IPS-20b (cell line): ENCODE measurements at regions not wholly inside any gene's neighbourhood (a gene's known extent, or its start where the extent isn't known, plus 50 kb on each side); places are given as distances from the start of the nearest gene placed in this dataset.

ENCODE experiments used
- H3K27ac ChIP-seq: one replicate; pipeline ENCODE4 v1.5.1; 2013; ENCODE audit warnings: low read length
- H3K27me3 ChIP-seq: 2 replicates; pipeline ENCODE4 v1.6.1; 2013; ENCODE audit warnings: mild to moderate bottlenecking, low read length, inconsistent platforms; ENCODE audit not compliant: insufficient read depth
- H3K36me3 ChIP-seq: 2 replicates; pipeline ENCODE4 v1.6.1; 2013; ENCODE audit warnings: low read depth, mild to moderate bottlenecking, inconsistent platforms, low read length, moderate library complexity; ENCODE audit not compliant: insufficient read depth
- H3K4me1 ChIP-seq: 2 replicates; pipeline ENCODE4 v1.6.1; 2013; ENCODE audit warnings: mild to moderate bottlenecking, control low read depth, inconsistent platforms, low read length, moderate library complexity; ENCODE audit not compliant: insufficient read depth
- H3K4me3 ChIP-seq: 2 replicates; pipeline ENCODE4 v1.5.1; 2013; ENCODE audit warnings: mild to moderate bottlenecking, low read length, inconsistent platforms
- H3K9ac ChIP-seq: 2 replicates; pipeline ENCODE4 v1.6.1; 2013; ENCODE audit warnings: low read depth, mild to moderate bottlenecking, inconsistent platforms, low read length, moderate library complexity
- H3K9me3 ChIP-seq: 2 replicates; pipeline ENCODE4 v1.6.1; 2013; ENCODE audit warnings: mild to moderate bottlenecking, low read depth, low read length, inconsistent platforms; ENCODE audit not compliant: insufficient read depth

DNA sequence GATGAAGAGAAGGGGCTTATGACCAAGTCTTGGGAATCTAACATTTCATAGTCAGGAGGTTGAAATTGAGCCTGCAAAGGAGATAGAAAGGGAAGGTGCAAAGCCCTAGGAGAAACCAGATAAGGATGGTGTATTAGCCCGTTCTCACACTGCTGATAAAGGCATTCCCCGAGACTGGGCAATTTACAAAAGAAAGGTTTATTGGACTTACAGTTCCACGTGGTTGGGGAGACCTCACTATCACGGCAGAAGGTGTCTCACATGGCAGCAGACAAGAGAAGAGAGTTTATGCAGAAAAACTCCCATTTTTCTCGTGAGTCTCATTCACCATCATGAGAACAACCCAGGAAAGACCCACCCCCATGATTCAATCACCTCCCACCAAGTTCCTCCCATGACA is 129.5 kb upstream of the LNX1 start:
- Histone ChIP-seq H3K9me3 (no peaks in the 10 kb centered on the region), H3K9ac (no peak overlapping the region), H3K4me1 (no peaks in the 10 kb centered on the region), H3K27ac (no peak overlapping the region), H3K36me3 (no peaks in the 10 kb centered on the region), H3K27me3 (no peaks in the 10 kb centered on the region), H3K4me3 (no peak overlapping the region)

DNA sequence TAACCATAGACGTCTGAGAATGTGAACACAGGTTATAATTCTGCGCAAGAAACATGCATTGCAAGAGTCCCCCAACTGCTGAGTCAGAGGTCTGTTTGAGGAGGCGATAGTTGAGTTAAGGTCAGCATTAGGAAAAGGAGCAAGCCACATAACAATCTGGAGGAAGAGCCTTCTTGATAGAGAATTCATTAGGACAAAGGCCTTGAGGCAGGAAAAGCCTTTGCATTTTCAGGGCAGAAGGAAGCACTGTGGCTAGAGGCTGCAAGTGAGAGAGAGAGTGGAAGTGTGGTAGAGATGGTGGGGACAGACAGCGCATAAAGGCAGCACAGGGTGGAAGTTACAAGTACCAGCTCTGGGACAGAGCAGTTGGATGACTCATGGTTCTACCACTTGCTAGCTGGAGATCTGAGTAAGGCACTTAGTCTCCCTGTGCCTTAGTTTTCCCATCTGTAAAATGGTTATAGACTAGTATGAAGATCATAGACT is 125.8 kb upstream of the LNX1 start:
- H3K9ac ChIP-seq: no peak overlapping the region

DNA sequence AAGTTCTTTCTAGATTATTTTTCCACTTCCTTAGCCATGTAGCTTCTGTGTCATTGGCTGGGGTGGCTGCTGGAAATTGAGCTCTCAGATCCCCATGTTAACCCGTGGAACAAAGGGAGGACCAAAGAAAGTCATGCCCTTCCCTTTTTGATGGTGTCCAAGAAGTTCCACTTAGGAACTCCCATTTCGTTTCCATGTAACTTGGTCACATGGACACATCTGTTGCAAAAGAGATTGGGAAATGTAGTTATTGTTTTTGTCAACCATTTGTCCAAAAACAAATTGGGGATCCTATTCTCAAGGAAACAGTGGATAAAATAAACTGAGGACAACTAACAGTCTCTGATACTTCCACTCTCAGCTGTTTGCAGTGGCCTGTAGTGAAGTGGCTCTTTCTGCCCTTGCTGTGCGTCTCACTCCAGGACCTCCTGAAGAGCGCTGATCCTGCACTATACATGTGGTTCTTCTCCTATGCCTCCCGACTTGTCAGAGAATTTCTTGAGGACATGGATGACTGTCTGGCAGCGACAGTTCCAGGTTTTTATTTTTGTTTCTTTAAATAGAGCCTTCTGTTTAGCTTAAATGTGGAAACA is 125.3 kb upstream of the LNX1 start:
- no peaks in the 10 kb centered on the region for H3K4me1 ChIP-seq

More for the DNA sequence above, 125.8 kb upstream of the LNX1 start:
- no peaks in the 10 kb centered on the region for H3K36me3 ChIP-seq
- H3K4me1 ChIP-seq: no peaks in the 10 kb centered on the region
- H3K4me3 ChIP-seq: no peak overlapping the region
- no peak overlapping the region for H3K27ac ChIP-seq
- H3K9me3 ChIP-seq: no peaks in the 10 kb centered on the region
- no peaks in the 10 kb centered on the region for H3K27me3 ChIP-seq

DNA sequence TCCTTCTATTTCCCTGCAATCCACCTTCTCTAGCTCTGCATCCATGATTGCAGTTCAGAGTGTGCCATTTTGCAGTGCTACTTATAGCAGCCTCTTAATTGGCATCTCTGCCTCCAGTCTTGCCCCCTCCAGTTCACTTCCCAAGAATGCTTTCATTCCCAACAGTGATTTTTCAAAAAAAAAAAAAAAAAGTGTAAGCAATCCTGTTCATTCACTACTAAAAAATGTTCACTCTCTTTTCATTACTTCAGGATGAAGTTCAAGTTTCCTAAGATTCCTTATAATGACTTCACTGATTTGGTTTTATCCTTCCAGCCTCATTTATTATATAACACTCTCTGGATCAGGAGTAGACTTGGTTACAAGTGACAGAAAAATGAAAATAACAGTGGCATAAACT is 124.7 kb upstream of the LNX1 start:
- Histone ChIP-seq H3K27ac (no peak overlapping the region), H3K36me3 (no peaks in the 10 kb centered on the region), H3K4me1 (no peaks in the 10 kb centered on the region), H3K9me3 (no peaks in the 10 kb centered on the region), H3K9ac (no peak overlapping the region), H3K27me3 (no peaks in the 10 kb centered on the region), H3K4me3 (no peak overlapping the region)

More for the DNA sequence above, 125.3 kb upstream of the LNX1 start:
- H3K9me3 ChIP-seq: no peaks in the 10 kb centered on the region
- no peaks in the 10 kb centered on the region for H3K36me3 ChIP-seq
- H3K27me3 ChIP-seq: no peaks in the 10 kb centered on the region
- H3K9ac ChIP-seq: no peak overlapping the region
- H3K4me3 ChIP-seq: no peak overlapping the region
- H3K27ac ChIP-seq: no peak overlapping the region

DNA sequence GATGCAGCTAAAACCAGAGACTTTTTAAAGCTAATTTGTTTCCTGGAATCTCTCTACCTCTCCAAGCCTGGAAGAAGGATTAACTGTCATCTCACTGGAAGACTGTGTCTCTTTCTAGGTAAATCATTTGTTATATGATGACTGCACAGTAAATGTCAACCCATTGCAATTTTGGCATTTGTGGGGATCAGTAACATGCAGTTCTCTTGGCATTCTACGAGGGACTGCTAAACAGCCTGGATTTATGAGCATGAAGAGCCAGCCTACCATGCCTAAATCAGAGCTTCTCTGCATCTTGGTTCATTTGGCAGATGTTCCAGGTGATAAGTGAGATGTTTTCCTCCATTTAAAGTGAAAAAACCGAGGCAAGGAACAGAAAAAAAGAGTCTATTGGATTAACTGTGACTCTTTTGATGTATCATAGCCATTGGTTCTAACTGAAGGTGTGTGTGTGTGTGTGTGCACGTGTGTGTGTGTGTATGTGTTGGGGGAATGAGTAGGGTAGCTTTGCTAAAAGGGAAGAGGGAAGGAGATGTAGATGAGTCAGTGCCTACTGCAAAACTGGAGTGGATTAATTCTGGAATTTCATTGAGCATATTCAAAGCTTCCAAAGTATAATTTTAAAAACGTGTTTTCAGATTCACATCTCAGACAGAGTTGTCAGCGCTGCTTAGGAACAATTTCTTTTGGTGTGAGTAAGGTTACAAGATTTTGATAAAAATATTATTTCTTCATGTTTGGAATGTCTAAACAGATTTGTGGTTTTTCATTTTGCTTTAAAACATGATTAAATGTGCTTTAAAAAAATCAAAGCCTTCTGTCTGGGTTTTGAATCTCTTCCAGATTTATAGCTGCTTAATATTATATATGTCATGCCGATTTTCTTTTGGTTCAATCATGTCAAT is 123.2 kb upstream of the LNX1 start:
- Histone ChIP-seq H3K4me3 (no peak overlapping the region), H3K9me3 (no peaks in the 10 kb centered on the region), H3K27ac (no peak overlapping the region), H3K27me3 (no peaks in the 10 kb centered on the region), H3K36me3 (no peaks in the 10 kb centered on the region), H3K9ac (no peak overlapping the region), H3K4me1 (no peaks in the 10 kb centered on the region)

GRCh38 chr4:53713767-53714166 is 122.5 kb upstream of the LNX1 start:
- Histone ChIP-seq H3K9me3 (no peaks in the 10 kb centered on the region), H3K9ac (no peak overlapping the region), H3K36me3 (no peaks in the 10 kb centered on the region), H3K27me3 (no peaks in the 10 kb centered on the region), H3K27ac (no peak overlapping the region), H3K4me1 (no peaks in the 10 kb centered on the region), H3K4me3 (no peak overlapping the region)

GRCh38 chr4:53713296-53713695 is 122.0 kb upstream of the LNX1 start:
- no peaks in the 10 kb centered on the region for H3K36me3 ChIP-seq
- no peak overlapping the region for H3K4me3 ChIP-seq
- no peaks in the 10 kb centered on the region for H3K9me3 ChIP-seq
- H3K4me1 ChIP-seq: no peaks in the 10 kb centered on the region
- no peak overlapping the region for H3K9ac ChIP-seq
- no peaks in the 10 kb centered on the region for H3K27me3 ChIP-seq
- H3K27ac ChIP-seq: no peak overlapping the region

DNA sequence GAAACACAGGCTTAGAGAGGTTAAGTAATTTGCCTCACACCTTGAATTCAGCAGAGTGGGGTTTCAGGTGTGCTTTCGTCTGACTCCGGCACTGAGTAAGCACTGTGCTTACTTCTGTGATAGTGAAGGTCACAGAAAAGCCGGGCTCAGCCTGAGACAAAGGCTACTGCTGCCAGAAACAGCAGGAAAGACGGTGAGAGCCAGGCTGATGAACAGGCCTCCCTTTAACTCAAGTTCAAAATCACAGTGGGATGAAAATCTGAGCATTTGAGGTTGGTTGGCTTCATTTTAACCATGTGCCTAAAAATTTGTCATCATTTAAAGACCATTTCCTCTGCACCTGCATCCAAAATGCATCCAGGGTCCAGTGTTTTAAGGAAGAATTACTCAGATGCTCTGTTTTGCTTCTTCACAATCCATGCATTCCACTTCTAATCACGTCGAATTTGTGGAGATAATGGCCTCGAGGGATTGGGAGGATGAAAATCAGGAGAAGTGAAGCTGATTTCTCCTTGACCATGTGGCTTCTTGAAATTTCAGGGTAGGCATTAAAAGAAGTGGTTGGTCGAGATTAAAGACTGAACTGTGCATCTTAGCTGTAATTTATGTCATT is 121.2 kb upstream of the LNX1 start:
- Histone ChIP-seq H3K36me3 (no peaks in the 10 kb centered on the region), H3K9ac (no peak overlapping the region), H3K4me1 (no peaks in the 10 kb centered on the region), H3K27me3 (no peaks in the 10 kb centered on the region), H3K9me3 (no peaks in the 10 kb centered on the region), H3K4me3 (no peak overlapping the region), H3K27ac (no peak overlapping the region)

GRCh38 chr4:53711926-53712325 is 120.6 kb upstream of the LNX1 start:
- Histone ChIP-seq H3K27ac (no peak overlapping the region), H3K27me3 (no peaks in the 10 kb centered on the region), H3K4me1 (no peaks in the 10 kb centered on the region)

DNA sequence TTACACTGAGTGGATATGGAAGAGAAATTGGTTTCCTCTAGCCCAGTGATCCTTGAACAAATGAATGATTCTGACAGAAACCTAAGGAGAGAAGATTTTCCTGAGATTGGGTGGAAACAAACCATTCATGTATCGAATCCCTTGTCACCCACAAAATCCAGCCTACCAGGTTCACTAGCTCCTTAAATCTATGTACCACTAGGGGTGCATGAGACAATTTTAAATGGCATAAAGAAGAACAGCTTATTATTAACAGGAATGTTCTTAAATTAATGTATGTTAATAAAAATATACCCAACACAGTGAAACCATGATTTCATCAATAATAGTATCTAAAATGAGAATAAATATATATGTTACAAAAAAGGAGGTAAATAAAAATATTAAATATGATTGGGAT is 118.4 kb upstream of the LNX1 start:
- Histone ChIP-seq H3K4me3 (no peak overlapping the region), H3K27ac (no peak overlapping the region), H3K9ac (no peak overlapping the region), H3K27me3 (no peaks in the 10 kb centered on the region), H3K9me3 (no peaks in the 10 kb centered on the region), H3K36me3 (no peaks in the 10 kb centered on the region), H3K4me1 (no peaks in the 10 kb centered on the region)

More at GRCh38 chr4:53711926-53712325, 120.6 kb upstream of the LNX1 start:
- Histone ChIP-seq H3K4me3 (no peak overlapping the region), H3K9me3 (no peaks in the 10 kb centered on the region), H3K9ac (no peak overlapping the region), H3K36me3 (no peaks in the 10 kb centered on the region)

- Histone ChIP-seq H3K4me1 (0 out of 2 replicates have a peak, but pooled peaks cover 2% of the 10 kb centered on the region), H3K4me3 (no peak overlapping the region), H3K9me3 (no peaks in the 10 kb centered on the region), H3K9ac (no peak overlapping the region), H3K36me3 (no peaks in the 10 kb centered on the region), H3K27me3 (no peaks in the 10 kb centered on the region), H3K27ac (no peak overlapping the region)
Measured at GRCh38 chr4:53707491-53707890, 116.2 kb upstream of the LNX1 start.
